GM13976 (cell line): ENCODE measurements at regions not wholly inside any gene's neighbourhood (a gene's known extent, or its start where the extent isn't known, plus 50 kb on each side); places are given as distances from the start of the nearest gene placed in this dataset.

Source experiments
- DNase-seq: peaks from one replicate; pipeline ENCODE4 v3.0.0; 2012; ENCODE audit warnings: low spot score
- in situ Hi-C: fragments of 300-500 bp; cut with MboI; formaldehyde crosslinking; loops from one replicate; pipeline ENCODE4 v1.12.0; 2022; ENCODE audit warnings: low sequenced_read_pairs, mixed read lengths, inconsistent platforms; ENCODE audit not compliant: unreplicated experiment
- TF ChIP-seq, protein P1 (sequence below): IDR thresholded peaks from 2 replicates; pipeline ENCODE4 v1.5.1; 2012; ENCODE audit warnings: borderline replicate concordance, mild to moderate bottlenecking; ENCODE audit not compliant: insufficient read depth; ENCODE audit errors: extremely low read depth, missing control alignments, control extremely low read depth

DNA sequence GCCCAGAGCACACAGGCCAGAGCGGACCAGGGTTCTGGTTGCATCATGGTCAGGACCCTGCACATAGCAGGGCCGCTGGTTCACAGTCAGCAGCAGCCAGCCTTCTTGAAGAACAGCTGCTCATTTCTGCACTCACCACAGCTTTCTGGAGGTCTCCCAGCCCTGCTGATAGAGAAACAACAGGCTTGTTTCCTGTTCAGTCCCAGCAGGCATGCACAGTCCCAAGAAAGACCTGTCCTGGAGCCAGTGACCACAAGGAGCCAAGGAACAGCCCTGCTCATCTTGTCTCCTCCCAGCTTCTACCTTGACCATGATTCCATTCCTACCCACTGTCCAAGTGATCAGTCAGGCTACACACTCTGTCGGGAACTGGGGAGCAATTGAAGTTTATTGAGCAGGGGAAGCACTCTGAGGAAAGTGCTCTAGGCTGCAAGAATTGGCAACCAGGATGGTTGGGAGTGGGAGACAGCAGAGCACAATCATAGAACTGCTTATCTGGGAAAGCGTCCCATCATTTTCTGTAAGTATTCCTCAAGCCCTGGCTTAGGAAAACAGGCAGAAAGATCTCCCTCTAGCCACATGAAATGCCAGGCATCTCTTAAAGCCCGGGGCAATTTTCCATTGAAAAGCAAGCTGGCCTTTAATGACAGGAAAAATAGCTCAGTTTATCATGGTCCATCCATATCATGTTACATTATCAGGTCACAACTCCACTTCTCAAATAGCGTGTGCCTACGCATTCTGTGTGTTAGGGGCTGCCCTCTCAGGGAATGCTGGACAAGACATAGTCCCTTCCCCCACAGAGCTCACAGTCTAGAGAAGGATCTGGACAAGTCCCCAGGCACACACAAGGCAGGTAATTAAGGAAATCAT lies 155.4 kb upstream of the FOXF1 start:
- in situ Hi-C loops, result no loop called here
- no peak for DNase-seq
- TF ChIP-seq, protein P1, sequence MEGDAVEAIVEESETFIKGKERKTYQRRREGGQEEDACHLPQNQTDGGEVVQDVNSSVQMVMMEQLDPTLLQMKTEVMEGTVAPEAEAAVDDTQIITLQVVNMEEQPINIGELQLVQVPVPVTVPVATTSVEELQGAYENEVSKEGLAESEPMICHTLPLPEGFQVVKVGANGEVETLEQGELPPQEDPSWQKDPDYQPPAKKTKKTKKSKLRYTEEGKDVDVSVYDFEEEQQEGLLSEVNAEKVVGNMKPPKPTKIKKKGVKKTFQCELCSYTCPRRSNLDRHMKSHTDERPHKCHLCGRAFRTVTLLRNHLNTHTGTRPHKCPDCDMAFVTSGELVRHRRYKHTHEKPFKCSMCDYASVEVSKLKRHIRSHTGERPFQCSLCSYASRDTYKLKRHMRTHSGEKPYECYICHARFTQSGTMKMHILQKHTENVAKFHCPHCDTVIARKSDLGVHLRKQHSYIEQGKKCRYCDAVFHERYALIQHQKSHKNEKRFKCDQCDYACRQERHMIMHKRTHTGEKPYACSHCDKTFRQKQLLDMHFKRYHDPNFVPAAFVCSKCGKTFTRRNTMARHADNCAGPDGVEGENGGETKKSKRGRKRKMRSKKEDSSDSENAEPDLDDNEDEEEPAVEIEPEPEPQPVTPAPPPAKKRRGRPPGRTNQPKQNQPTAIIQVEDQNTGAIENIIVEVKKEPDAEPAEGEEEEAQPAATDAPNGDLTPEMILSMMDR, result no peak

DNA sequence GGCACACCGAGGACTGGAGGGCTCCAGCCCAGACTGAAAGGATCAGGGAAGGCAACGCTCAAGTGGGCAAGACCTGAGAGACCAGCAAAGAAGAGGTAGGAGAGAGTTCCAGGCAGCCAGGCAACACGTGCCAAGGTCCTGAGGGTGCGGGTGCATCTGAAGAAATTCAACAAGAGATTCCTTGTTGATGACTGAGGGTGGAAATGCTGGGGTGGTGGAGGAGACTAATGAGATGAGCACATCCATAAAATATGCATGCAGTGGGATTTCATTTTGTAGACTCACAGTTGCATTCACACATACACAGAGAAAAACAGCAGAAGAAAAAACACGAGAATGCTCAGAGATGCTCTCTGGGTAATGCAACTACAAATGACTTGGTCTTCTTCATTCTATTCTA lies 154.8 kb upstream of the FOXF1 start:
- TF ChIP-seq, protein P1, result no peak
- no peak for DNase-seq
- in situ Hi-C loops, result no loop called here

DNA sequence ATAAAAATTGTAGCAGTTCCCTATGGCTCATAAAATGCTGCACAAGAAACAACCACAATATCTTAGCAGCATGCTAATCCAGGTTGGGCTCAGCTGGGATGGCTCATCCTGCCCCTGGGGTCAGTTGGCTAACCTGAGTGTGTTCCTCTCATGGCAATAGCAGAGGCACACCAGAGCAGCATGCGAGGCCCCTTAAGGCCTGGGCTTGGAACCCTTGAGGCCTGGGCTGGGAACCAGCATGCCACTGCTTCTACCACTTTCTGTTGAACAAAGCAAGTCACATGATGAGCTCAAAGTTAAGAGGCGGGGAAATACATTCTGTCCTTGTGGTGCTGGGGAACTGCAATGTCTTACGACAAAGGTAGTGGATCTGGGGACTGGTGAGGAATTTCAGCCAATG lies 154.4 kb upstream of the FOXF1 start:
- TF ChIP-seq, protein P1, result no peak
- in situ Hi-C loops, result no loop called here
- DNase-seq, result no peak

DNA sequence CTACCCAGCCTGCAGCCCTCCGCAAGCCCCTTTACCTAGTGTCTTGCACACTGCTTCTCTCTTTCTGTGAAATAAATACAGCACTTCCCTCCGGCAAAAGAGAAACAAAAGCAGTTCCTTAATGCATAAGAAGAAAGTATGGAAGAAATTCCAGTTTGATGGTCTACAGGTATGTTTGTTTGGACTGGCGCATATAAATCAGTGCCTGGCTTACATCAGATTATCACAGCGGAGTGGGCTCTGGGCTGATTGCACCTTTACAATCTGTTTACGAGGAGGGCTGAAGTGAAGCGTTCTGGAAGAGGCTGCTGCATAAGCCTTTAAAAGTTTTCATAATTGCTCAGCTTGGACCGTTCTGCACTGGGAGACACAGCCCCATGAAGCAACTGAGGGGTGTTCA lies 153.5 kb upstream of the FOXF1 start:
- no peak for DNase-seq
- in situ Hi-C loops, result no loop called here
- TF ChIP-seq, protein P1, result no peak

DNA sequence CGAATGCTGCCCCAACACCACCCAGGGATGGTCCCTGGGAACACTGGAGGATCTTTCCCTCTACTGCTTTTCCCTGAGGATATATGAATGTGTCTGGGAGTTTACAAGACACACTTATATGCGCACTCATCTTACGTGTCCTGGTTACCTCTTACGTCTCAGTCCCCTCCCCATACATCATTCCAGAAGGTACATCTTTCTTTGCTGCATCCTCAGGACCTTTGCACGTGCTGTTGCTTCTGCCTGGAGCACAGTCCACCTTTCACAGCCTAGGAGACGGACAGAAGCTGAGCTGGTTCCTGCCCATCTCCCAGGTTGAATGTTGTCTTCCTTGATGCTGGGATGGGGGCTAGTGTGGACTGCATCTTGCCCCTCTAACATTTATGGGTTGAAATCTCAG lies 153.0 kb upstream of the FOXF1 start:
- no peak for DNase-seq
- TF ChIP-seq, protein P1, result no peak
- in situ Hi-C loops, result no loop called here

DNA sequence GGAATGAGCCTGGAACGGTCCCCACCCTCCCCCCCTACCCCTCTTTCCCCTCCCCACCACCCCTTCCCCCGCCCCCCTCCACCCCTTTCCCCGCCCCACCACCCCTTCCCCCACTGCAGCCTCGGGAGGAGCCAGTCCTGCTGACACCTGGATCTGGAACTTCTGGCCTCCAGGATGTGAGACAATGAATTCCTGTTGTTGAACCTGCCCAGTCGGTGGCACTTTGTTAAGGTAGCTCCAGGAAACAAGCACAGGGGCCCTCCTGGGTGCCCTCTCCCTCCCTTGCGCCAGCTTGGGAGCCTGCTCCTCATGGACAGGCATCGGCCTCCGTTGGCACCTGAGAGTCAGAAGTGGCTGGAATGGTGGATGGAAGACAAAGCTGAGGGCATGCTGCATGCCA lies 152.4 kb upstream of the FOXF1 start:
- no peak for DNase-seq
- in situ Hi-C loops, result no loop called here
- TF ChIP-seq, protein P1, result no peak
